ENCODE measurements at regions not wholly inside any gene's neighbourhood (a gene's known extent, or its start where the extent isn't known, plus 50 kb on each side); places are given as distances from the start of the nearest gene placed in this dataset.

DNA sequence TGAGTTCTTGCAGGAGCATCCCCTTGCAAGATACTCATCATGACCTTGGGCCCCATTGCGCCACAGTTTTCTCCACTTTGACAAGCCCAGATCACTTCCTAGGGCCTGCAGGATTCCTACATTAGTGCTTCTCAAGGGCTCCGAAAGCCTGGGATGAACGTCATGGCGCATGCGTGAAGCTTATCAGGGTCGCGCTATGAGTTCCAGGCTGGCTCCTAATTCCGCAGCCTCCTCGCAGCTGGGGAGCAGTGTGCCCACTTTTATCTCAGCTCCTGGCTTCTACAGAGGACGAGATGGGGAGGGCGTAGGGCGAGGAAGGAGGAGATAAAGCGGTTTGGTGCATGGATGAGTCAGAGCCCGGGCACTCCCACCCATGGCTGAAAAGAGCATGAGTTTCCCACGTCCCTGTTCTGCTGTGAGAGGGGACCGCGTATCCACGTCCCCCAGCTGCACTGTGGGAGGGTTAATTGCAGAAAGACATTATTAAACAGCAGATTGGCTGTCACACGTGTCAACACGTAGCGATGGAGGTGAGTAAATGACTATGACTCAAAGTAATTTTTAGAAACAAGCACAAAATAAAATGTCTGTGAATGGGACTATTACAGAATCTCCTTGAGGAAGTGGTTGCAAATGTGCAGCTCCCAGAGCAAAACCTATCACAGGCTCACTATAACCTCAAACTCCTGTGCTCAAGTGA is 72.9 kb upstream of the DSP start:
- peak; percentile 75 for DNase-seq

DNA sequence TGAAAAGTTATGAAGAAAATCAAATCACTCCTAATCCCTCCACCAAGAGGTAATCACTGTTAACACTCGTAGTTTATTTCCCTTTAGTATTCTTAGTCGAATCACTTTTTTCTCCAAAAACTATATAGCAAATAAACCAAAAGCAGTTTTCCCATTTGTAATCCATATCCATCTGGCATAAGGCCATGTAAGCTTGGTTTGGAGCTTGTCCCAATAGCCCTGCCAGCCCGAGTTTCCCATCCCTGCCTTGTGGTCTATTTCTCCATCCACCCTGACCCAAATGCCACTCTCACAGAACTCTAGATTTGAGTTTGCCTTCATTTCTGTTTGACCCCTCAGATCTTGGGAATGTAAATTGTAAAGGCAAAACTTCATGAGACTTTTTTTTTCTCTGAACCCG is 71.8 kb upstream of the DSP start:
- DNase-seq = no peak

DNA sequence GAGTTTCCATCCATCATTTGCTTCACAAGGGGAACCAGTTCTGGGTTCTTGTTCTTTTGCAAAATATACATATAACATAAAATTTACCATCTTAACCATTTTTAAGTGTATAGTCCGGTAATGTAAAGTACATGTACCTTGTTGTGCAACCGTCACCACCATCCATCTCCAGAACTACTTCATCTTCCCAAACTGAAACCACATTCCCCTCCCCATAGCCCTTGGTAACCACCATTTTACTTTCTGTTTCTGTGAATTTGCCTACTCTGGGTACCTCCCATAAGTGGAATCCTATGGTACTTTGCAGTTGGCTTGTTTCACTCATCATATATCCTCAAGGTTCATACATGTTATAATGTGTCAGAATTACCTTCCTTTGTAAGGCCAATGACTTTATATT is 70.3 kb upstream of the DSP start:
- DNase-seq = no peak

DNA sequence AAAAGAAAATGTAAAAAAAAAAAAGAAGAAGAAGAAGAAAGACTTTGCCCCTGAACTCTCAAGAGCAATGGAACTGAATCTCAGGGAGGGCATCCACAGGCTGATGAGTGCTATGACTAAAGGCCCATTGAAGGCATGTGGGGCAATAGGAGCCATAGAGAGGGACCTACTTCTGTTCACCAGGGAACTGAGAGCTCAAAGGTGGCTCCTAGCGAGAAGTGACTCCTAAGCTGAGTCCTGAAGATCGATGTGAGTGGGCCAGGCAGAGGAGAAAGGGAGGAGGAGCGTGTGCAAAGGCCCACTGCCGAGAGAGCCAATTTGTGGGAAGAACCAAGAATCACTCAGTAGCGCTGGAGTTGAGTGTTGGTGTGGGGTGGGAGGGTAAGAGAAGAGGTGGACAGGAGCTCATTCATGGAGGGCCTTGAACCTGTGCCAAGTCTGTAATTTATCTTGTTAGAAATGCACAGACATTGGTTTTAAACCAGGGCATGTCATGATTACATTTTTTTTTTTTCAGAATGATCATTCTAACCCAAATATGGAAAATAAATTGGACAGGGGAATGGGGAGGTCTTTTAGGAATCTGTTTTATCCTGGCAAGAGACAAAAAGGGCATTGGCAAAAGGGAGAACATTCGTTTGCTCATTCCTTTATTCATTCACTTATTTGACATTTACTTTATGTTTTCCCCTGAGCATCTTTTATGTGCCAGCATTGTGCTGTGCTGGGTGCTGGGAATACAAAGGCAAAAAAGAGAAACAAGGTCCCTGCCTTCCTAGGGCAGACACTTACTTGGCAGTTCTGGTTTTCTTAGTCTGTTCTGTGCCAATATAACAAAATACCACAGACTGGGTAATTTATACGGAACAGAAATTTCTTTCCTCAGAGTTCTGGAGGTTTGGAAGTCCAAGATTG is 67.4 kb upstream of the DSP start:
- no peak for DNase-seq

DNA sequence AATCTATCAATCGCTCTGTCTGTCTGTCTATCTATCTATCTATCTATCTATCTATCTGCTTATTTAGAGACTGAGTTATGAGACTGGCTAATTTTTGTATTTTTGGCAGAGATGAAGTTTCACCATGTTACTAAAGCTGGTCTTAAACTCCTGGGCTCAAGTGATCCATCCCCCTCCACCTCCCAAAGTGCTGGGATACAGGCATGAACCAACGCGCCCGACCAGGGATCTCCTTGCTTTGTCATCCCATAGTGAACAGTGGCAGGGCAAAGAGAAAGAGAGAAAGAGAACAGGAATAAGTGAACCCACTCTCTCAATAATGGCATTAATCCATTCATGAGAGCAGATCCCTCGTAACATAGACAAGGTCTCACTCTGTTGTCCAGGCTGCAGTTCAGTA is 66.4 kb upstream of the DSP start:
- DNase-seq = no peak

DNA sequence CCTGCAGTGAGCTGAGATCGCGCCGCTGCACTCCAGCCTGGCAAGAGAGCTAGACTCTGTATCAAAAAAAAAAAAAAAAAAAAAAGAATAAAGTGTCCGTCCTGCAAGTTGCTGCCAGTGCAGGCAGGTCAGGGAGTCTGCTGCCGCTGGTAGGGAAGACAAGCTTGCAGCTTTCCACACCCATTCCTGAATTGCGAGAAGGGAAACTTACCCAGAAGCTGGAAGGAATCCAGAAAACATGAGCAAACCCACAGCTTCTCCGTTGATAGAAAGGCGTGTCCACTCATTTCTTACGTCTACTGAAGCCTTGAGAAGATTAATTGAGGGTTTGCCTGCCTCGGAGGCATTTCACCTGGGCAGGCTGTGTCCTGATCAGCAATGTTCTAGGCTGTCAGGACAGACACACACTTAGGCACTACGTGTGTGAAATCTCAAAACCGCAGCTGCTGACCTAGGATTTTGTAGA is 61.6 kb upstream of the DSP start:
- peak; percentile 63 for DNase-seq

DNA sequence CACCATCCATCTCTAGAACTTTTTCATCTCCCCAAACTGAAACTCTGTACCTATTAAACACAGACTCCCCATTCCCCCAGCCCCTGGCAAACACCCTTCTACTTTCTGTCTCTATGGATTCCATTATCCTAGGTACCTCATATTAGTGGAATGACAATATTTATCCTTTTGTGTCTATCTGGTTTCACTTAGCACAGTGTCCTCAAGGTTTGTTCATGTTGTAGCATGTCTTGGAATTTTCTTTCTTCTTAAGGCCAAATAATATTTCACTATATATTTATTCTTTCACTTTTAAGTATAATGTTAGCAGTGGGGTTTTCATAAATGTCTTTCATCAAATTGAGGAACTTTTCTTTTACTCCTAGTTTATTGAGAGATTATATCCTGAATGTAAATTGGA is 56.8 kb upstream of the DSP start:
- no peak for DNase-seq

DNA sequence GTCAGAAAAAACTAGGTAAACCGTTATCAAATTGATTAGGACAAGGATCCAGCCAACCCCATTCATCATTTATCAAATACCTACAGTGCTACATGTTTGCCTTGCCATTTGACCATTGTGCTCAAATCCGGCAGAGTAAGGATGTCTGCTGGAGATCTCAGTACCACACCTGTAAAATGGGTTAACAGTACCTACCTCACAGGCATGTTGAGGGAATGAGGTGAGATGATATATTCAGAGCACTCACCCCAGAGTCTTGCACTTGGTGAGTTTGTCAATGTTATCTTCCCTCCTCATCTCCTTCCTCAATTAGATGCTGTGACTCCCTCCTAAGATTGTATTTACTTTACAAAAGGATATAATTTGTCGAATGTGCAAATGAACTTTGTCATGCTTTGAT is 54.5 kb upstream of the DSP start:
- DNase-seq = no peak

DNA sequence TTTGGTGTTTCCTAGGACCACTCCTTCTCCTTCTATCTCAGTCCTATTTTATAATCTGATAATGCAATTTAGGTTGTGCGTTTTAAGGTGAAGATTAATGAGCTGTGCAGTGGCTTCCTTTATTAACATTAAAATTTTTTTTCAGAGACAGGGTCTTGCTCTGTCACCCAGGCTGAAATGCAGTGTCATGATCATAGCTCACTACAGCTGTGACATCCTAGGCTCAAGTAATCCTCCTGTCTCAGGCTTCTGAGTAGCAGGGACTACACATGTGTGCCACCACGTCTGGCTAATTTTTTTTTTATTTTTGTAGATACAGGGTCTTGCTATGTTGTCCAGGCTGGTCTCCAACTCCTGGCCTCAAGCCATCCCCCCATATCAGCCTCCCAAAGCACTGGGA is 53.0 kb upstream of the DSP start:
- no peak for DNase-seq

DNA sequence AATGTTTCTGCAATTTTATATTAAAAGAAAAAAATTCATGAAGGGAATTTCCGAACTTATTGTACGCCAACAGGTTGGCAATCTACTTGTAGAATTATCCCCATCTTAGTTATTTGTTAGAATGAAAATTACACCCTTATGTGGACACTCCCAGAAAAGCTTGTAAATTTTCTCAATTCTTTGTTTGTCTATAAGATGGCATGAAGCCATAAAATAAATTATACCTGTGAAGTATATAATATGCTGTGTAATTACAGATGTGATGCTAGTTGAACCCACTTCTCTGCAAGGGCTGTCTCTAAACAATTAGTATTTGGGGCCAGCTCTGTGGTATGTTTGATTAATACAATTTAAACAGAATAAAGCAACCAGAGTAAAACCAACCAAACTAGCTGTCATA is 52.1 kb upstream of the DSP start:
- DNase-seq = peak; percentile 56
